Brain microvascular endothelial cell (primary cell): ENCODE measurements at regions not wholly inside any gene's neighbourhood (a gene's known extent, or its start where the extent isn't known, plus 50 kb on each side); places are given as distances from the start of the nearest gene placed in this dataset.
"Not testable (repeated sequence)": the region's sequence is repeated elsewhere in the genome, so short reads cannot be mapped to it uniquely, and the experiment has no call there.

ENCODE experiments used
- DNase-seq: peaks from one replicate; pipeline ENCODE4 v3.0.0-alpha.2; 2020
- H3K27ac ChIP-seq: fragments of 250-450 bp; sonication (Bioruptor Pico); 2 replicates; pipeline ENCODE4 v1.5.1; 2020; ENCODE audit warnings: mild to moderate bottlenecking, moderate library complexity
- H3K27me3 ChIP-seq: fragments of 250-450 bp; sonication (Bioruptor Pico); replicated peaks from 2 replicates; pipeline ENCODE4 v1.5.1; 2020; ENCODE audit warnings: mild to moderate bottlenecking
- H3K36me3 ChIP-seq: fragments of 250-450 bp; sonication (Bioruptor Pico); replicated peaks from 2 replicates; pipeline ENCODE4 v1.5.1; 2020; ENCODE audit warnings: mild to moderate bottlenecking
- H3K4me3 ChIP-seq: 2 replicates; pipeline ENCODE4 v1.5.1; 2011; ENCODE audit warnings: low read depth, mild to moderate bottlenecking, control low read depth, low read length, moderate library complexity
- in situ Hi-C: cut with HindIII; loops from 2 replicates; pipeline ENCODE4 v1.10.0; 2017; ENCODE audit warnings: low sequenced_read_pairs, low pct_ligation_motif_present
- TF ChIP-seq, protein P1 (sequence below): IDR thresholded peaks from 2 replicates; pipeline ENCODE4 v1.5.1; 2011; ENCODE audit warnings: low read depth, mild to moderate bottlenecking, moderate library complexity, low read length, control low read depth, inconsistent platforms; ENCODE audit errors: missing control alignments

DNA sequence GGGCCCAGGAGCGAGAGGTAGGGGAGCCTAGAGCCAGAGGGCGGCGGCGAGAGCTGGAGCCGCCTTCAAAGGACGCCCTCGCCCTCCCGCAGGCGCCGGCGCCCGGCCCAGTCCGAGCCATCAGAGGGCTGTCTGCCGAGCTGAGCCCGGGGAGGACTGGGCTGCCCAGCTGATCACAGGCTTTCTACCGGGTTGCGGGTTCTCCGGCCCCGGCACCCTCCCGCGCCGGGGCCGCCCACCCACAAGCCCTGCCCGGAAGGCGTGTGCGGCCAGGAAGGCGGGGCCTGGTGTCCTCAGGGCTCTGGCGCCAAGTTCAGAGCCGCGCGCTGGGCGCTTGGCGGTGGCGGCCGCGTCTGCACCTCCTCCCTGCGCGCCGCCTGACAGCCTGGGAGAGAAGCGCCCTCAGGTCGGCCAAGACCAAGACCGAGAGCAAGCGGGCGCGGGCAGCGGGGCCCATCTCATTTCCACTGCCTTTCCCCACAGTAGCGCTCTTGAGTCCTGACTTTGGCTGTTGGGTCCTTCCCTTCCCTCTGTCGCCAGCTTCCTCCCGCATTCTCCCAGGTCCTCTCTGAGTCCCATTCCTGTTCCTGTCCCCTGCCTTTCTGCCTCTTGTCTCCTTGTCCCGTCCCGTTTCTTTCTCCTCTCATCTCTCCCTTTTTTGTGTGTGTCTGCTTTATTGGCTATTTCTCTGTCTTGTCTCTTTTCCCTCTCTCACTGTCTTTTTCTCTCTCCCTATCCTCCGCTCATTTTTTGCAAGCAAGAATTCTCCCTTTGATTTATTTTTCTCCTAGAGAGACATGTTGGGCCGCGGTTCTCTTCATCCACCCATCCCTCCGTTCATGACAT lies 60.6 kb upstream of the MSMB start:
- H3K4me3 ChIP-seq, result peak overlapping the region; percentile 50
- H3K27me3 ChIP-seq, result peaks cover 9% of the 10 kb centered on the region
- TF ChIP-seq, protein P1, sequence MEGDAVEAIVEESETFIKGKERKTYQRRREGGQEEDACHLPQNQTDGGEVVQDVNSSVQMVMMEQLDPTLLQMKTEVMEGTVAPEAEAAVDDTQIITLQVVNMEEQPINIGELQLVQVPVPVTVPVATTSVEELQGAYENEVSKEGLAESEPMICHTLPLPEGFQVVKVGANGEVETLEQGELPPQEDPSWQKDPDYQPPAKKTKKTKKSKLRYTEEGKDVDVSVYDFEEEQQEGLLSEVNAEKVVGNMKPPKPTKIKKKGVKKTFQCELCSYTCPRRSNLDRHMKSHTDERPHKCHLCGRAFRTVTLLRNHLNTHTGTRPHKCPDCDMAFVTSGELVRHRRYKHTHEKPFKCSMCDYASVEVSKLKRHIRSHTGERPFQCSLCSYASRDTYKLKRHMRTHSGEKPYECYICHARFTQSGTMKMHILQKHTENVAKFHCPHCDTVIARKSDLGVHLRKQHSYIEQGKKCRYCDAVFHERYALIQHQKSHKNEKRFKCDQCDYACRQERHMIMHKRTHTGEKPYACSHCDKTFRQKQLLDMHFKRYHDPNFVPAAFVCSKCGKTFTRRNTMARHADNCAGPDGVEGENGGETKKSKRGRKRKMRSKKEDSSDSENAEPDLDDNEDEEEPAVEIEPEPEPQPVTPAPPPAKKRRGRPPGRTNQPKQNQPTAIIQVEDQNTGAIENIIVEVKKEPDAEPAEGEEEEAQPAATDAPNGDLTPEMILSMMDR, result no peak
- no peaks in the 10 kb centered on the region for H3K36me3 ChIP-seq
- in situ Hi-C loops, result no loop called here
- peak; percentile 6 for DNase-seq
- no peak overlapping the region for H3K27ac ChIP-seq

DNA sequence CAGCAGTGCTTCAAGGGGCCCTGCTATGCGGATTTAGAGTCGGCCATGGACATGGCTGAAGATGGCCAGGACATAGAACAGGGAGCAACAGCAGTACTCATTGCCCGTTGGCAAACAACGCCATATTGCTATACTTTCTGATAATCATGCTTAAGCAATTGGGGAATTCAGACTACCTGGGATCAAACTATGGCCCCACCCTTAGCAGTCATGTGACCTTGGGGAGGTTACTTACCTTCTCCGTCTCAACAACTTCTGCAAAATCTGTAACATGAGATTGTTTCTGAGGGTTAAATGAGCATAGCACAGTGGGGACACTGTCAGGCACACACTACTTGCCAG lies 62.1 kb upstream of the MSMB start:
- H3K27me3 ChIP-seq, H3K36me3 ChIP-seq, in situ Hi-C loops, H3K27ac ChIP-seq, DNase-seq, H3K4me3 ChIP-seq: not testable (repeated sequence)

DNA sequence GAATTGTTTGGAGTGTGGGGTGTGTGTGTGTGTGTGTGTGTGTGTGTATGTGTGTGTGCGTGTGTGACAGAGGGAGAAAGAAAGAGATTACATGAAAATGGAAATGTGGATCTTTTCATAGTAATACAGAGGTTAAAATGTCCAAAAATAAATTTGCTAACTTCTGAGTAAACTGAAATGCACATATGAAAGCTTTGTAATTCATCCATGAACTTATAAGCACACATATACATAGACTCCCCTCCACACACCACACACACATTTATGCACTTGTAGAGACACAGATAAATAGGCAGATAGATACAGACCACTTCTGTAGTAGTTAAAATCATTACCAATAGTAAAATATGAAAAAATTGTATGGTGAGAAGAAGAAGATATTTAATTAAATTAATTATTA lies 108.2 kb upstream of the MSMB start:
- DNase-seq, H3K27ac ChIP-seq, H3K36me3 ChIP-seq, H3K27me3 ChIP-seq, in situ Hi-C loops, H3K4me3 ChIP-seq: not testable (repeated sequence)

DNA sequence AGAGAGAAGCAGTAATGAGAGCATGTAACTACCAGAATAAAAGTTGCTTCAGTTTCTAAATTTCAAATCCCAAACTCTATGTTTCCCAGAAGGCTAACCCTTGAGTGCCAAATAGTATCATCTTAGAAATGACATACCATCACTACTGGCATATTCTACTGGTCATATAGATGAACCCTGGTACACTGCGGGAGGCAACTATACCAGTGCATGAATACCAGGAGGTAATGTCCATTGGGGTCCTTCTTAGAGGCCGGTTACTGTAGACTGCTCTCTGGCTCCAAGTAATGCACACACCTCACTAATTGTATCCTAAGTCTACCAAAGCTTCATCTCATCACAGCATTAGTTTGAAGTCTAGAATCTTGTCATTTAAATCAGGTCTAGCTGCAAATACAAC lies 108.6 kb upstream of the MSMB start:
- H3K36me3 ChIP-seq, in situ Hi-C loops, H3K4me3 ChIP-seq, H3K27me3 ChIP-seq, H3K27ac ChIP-seq, DNase-seq: not testable (repeated sequence)

DNA sequence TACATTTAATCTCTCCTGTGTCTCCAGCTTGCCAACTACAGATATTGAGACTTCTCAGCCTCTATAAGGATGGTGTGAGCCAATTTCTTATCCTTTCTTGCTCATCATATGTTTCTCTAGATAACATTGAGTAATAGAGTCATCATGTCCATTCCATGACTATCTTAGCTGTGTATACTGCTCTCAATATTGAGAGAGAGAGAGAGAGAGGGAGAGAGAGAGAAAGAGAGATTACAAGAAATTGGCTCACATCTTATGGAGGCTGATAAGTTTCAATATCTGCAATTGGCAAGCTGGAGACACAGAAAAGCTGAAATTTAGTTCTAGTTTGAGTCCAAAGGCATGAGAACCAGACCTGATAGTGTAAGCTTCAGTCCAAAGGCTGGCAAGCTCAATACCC lies 110.8 kb upstream of the MSMB start:
- in situ Hi-C loops, result not testable (repeated sequence)

DNA sequence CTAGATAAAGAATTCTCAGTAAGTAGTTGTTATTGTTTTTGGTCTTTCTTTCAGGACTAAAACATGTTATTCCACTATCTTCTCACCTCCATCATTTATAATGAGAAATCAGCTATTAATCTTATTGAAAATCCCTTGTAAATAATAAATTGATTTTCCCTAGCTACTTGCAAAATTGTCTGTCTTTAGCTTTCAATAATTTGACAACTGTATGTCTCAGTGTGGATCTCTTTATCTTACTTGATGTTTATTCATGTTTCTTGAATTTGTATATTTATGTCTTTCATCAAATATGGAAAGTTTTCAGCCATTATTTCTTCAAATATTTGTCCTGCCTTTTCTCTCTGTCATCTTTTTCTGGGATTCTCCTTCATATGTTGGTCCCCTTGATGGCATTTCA lies 117.1 kb upstream of the ANTXRL start:
- TF ChIP-seq, protein P1, result no peak
- Histone ChIP-seq H3K4me3 (no peak overlapping the region), H3K27me3 (no peaks in the 10 kb centered on the region), H3K36me3 (no peaks in the 10 kb centered on the region), H3K27ac (no peak overlapping the region)
- in situ Hi-C loops, result no loop called here
- DNase-seq, result no peak

More for the DNA sequence above, 110.8 kb upstream of the MSMB start:
- not testable (repeated sequence) for H3K36me3 ChIP-seq, H3K27ac ChIP-seq, DNase-seq, H3K27me3 ChIP-seq, H3K4me3 ChIP-seq

DNA sequence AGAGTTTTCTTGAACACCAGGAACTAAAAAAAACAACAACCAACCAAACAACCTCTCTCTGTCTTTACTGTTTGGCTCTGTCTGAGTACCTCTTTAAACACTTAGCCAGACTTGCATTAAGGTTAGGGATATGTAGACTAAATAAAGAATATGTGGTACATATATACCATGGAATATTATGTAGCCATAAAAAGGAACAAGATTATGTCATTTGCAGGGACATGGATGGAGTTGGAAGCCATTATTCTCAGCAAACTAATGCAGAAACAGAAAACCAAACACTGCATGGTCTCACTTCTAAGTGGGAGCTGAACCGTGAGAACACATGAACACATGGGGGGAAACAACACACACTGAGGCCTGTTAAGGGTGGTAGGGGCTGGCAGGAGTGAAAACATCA lies 116.0 kb upstream of the ANTXRL start:
- Histone ChIP-seq H3K27me3 (no peaks in the 10 kb centered on the region), H3K27ac (no peak overlapping the region), H3K4me3 (no peak overlapping the region), H3K36me3 (no peaks in the 10 kb centered on the region)
- no peak for DNase-seq
- TF ChIP-seq, protein P1, result no peak
- in situ Hi-C loops, result no loop called here

DNA sequence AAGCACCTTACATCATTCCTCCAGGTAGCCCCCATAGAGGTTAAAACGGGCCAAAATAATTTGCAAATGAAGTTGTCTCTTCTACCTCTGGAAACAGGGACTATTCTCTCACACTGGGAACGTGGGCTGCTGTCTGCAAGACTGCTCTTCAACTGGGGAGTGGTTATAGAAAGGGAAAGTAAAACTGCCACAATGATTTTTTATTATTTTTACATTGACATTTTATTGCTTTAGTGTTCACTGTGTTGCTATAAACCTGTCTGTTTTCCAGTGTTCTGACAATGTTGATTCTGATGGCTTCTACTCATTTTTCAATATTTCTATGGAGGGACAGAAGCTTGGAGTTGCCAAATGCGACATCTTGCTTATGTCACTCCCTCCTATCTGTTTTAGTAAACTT lies 115.1 kb upstream of the ANTXRL start:
- TF ChIP-seq, protein P1, result no peak
- no peak for DNase-seq
- Histone ChIP-seq H3K4me3 (no peak overlapping the region), H3K27ac (no peak overlapping the region), H3K27me3 (no peaks in the 10 kb centered on the region), H3K36me3 (no peaks in the 10 kb centered on the region)
- in situ Hi-C loops, result no loop called here
